IMR-90 (cell line): ENCODE measurements at regions not wholly inside any gene's neighbourhood (a gene's known extent, or its start where the extent isn't known, plus 50 kb on each side); places are given as distances from the start of the nearest gene placed in this dataset.

Source experiments
- ATAC-seq: fragments of 200-7000 bp; cut with Tn5 transposase; 2 replicates; pipeline ENCODE4 v1.9.1; 2020; ENCODE audit warnings: low read depth, mild to moderate bottlenecking, moderate library complexity
- BruUV-seq: library from RNA; stranded (reverse); fragments of 400-500 nt; replicated peaks from 2 replicates; lab custom pipeline; 2021; lab: Mats Ljungman, UMichigan
- CTCF ChIA-PET: fragments of 300-600 bp; formaldehyde crosslinking; extraction: SDS; loops from one replicate; lab custom pipeline; 2021; ENCODE audit warnings: antibody characterized with exemption; lab: Yijun Ruan, JAX
- POLR2A ChIA-PET: fragments of 300-600 bp; sonication (Branson Sonifier 250); formaldehyde crosslinking; loops from one replicate; lab custom pipeline; 2022; ENCODE audit warnings: antibody characterized with exemption; ENCODE audit not compliant: unreplicated experiment; lab: Charles Lee
- DNase-seq: peaks from one replicate; pipeline ENCODE4 v3.0.0; 2013
- H2AFZ ChIP-seq: replicated peaks from 2 replicates; pipeline ENCODE3; 2013; ENCODE audit warnings: low read length, mild to moderate bottlenecking; ENCODE audit not compliant: poor library complexity
- H2AK5ac ChIP-seq: 2 replicates; pipeline ENCODE4 v1.6.1; 2013; ENCODE audit warnings: low read depth, low read length, inconsistent platforms
- H2AK9ac ChIP-seq: replicated peaks from 2 replicates; pipeline ENCODE3; 2013; ENCODE audit warnings: mild to moderate bottlenecking, low read depth, low read length, moderate library complexity; ENCODE audit not compliant: poor library complexity
- H2BK120ac ChIP-seq: 2 replicates; pipeline ENCODE4 v1.6.1; 2013; ENCODE audit warnings: low read depth, low read length, inconsistent platforms
- H2BK15ac ChIP-seq: 3 replicates; pipeline ENCODE4 v1.6.1; 2013; ENCODE audit warnings: low read depth, low read length, inconsistent platforms
- H2BK20ac ChIP-seq: 2 replicates; pipeline ENCODE4 v1.6.1; 2013; ENCODE audit warnings: low read depth, mild to moderate bottlenecking, inconsistent platforms, low read length, moderate library complexity
- H2BK5ac ChIP-seq: 2 replicates; pipeline ENCODE4 v1.6.1; 2013; ENCODE audit warnings: mild to moderate bottlenecking, low read depth, low read length, inconsistent platforms; ENCODE audit not compliant: poor library complexity, severe bottlenecking
- H3K14ac ChIP-seq: replicated peaks from 2 replicates; pipeline ENCODE4 v1.6.1; 2013; ENCODE audit warnings: low read depth, low read length, inconsistent platforms
- H3K18ac ChIP-seq: 2 replicates; pipeline ENCODE4 v1.6.1; 2013; ENCODE audit warnings: low read depth, low read length, control low read depth
- H3K23ac ChIP-seq: 2 replicates; pipeline ENCODE4 v1.6.1; 2013; ENCODE audit warnings: low read depth, low read length, inconsistent platforms
- H3K27ac ChIP-seq: 2 replicates; pipeline ENCODE4 v1.5.1; 2013; ENCODE audit warnings: mild to moderate bottlenecking, control low read depth, low read length; ENCODE audit not compliant: insufficient read depth
- H3K27me3 ChIP-seq: 2 replicates; pipeline ENCODE4 v1.6.1; 2013; ENCODE audit warnings: low read length; ENCODE audit not compliant: control insufficient read depth, insufficient read depth
- H3K36me3 ChIP-seq: 2 replicates; pipeline ENCODE4 v1.6.1; 2013; ENCODE audit warnings: low read length, mixed read lengths; ENCODE audit not compliant: control insufficient read depth, insufficient read depth
- H3K4ac ChIP-seq: 2 replicates; pipeline ENCODE4 v1.6.1; 2013; ENCODE audit warnings: low read depth, low read length, inconsistent platforms
- H3K4me1 ChIP-seq: 2 replicates; pipeline ENCODE4 v1.6.1; 2013; ENCODE audit warnings: low read length, mixed read lengths; ENCODE audit not compliant: control insufficient read depth, insufficient read depth
- H3K4me2 ChIP-seq: 2 replicates; pipeline ENCODE4 v1.6.1; 2013; ENCODE audit warnings: low read depth, mild to moderate bottlenecking, control low read depth, low read length, moderate library complexity
- H3K4me3 ChIP-seq: 2 replicates; pipeline ENCODE4 v1.5.1; 2013; ENCODE audit warnings: low read depth, mild to moderate bottlenecking, control low read depth, low read length, moderate library complexity; ENCODE audit not compliant: insufficient read depth
- H3K56ac ChIP-seq: 2 replicates; pipeline ENCODE4 v1.6.1; 2013; ENCODE audit warnings: low read length, inconsistent platforms; ENCODE audit not compliant: insufficient read depth; ENCODE audit errors: extremely low read depth
- H3K79me1 ChIP-seq, 2 experiments: 2 replicates each; pipeline ENCODE4 v1.6.1; 2013; ENCODE audit warnings: low read length in 2 of 2, inconsistent platforms in 1 of 2, low read depth in 1 of 2
- H3K9ac ChIP-seq: 2 replicates; pipeline ENCODE4 v1.6.1; 2013; ENCODE audit warnings: low read depth, low read length, control low read depth
- H3K9me1 ChIP-seq: 2 replicates; pipeline ENCODE4 v1.6.1; 2013; ENCODE audit warnings: low read length, inconsistent platforms; ENCODE audit not compliant: insufficient read depth
- H3K9me3 ChIP-seq: 2 replicates; pipeline ENCODE4 v1.6.1; 2013; ENCODE audit warnings: low read length; ENCODE audit not compliant: control insufficient read depth, insufficient read depth
- H4K20me1 ChIP-seq: 2 replicates; pipeline ENCODE4 v1.6.1; 2013; ENCODE audit warnings: low read length, inconsistent platforms; ENCODE audit not compliant: insufficient read depth
- H4K5ac ChIP-seq: 2 replicates; pipeline ENCODE4 v1.6.1; 2013; ENCODE audit warnings: mild to moderate bottlenecking, low read depth, low read length, control low read depth
- H4K8ac ChIP-seq, 2 experiments: 2 replicates each; pipeline ENCODE4 v1.6.1; 2013; ENCODE audit warnings: low read depth in 2 of 2, low read length in 2 of 2, control low read depth in 1 of 2, inconsistent platforms in 1 of 2
- H4K91ac ChIP-seq: 2 replicates; pipeline ENCODE4 v1.6.1; 2013; ENCODE audit warnings: low read depth, low read length, inconsistent platforms; ENCODE audit not compliant: insufficient read depth
- BHLHE40 ChIP-seq: fragments of 150-350 bp; IDR thresholded peaks from 2 replicates; pipeline ENCODE4 v1.6.1; 2016; ENCODE audit warnings: mild to moderate bottlenecking, low read depth, low read length
- CEBPB ChIP-seq: IDR thresholded peaks from 2 replicates; pipeline ENCODE4 v1.6.1; 2012; ENCODE audit warnings: low read depth, low read length, improper control_type of control experiment
- CTCF ChIP-seq: conservative IDR thresholded peaks from 2 replicates; pipeline ENCODE4 v1.5.1; 2012; ENCODE audit warnings: mild to moderate bottlenecking, low read depth, low read length, improper control_type of control experiment
- MAFK ChIP-seq: IDR thresholded peaks from 2 replicates; pipeline ENCODE4 v1.6.1; 2012; ENCODE audit warnings: low read depth, low read length, improper control_type of control experiment
- USF2 ChIP-seq: fragments of 150-350 bp; IDR thresholded peaks from 2 replicates; pipeline ENCODE4 v1.6.1; 2017; ENCODE audit warnings: mild to moderate bottlenecking, antibody characterized with exemption, low read length, low read depth
- WGBS, 2 experiments: methylation state at CpG; one replicate each; pipeline versions ENCODE4 v1.1.5 to v1.1.7; 2013; ENCODE audit warnings: missing lambda C conversion rate in 2 of 2; ENCODE audit not compliant: insufficient read length in 1 of 2; ENCODE audit errors: extremely low coverage in 2 of 2; 5-methylcytosine and 5-hydroxymethylcytosine counted together
- dilution Hi-C: fragments of 300-500 bp; cut with HindIII; formaldehyde crosslinking; loops from one replicate; pipeline ENCODE4 v1.14.3; 2018; ENCODE audit warnings: low sequenced_read_pairs; ENCODE audit not compliant: unreplicated experiment
- in situ Hi-C: fragments of 300-500 bp; cut with MboI; formaldehyde crosslinking; loops from 3 replicates; pipeline ENCODE4 v1.14.3; 2019; ENCODE audit warnings: low sequenced_read_pairs, inconsistent platforms, mixed read lengths
- intact Hi-C: fragments of 100-400 bp; cut with micrococcal nuclease; formaldehyde crosslinking; loops from 2 replicates; pipeline ENCODE4 v1.10.0; 2022

GRCh38 chr9:13448482-13448881 is 169.0 kb upstream of the MPDZ start:
- Histone ChIP-seq H4K91ac (no peak overlapping the region), H4K8ac (no peak overlapping the region), H4K20me1 (no peaks in the 10 kb centered on the region), H3K27me3 (peaks cover 9% of the 10 kb centered on the region), H3K4me3 (no peak overlapping the region), H2AFZ (no peak overlapping the region), H3K36me3 (no peaks in the 10 kb centered on the region), H3K56ac (no peak overlapping the region), H3K9me1 (no peaks in the 10 kb centered on the region), H3K4me1 (no peaks in the 10 kb centered on the region), H3K14ac (no peak overlapping the region), H2AK9ac (no peak overlapping the region), H3K27ac (no peak overlapping the region), H3K23ac (no peak overlapping the region), H2BK20ac (no peak overlapping the region), H2BK5ac (no peak overlapping the region), H3K4me2 (no peak overlapping the region), H3K9ac (no peak overlapping the region), H3K79me1 (no peaks in the 10 kb centered on the region), H2AK5ac (no peak overlapping the region), H3K18ac (no peak overlapping the region), H3K4ac (no peak overlapping the region), H3K9me3 (no peaks in the 10 kb centered on the region), H4K5ac (no peak overlapping the region), H2BK120ac (no peak overlapping the region), H2BK15ac (no peak overlapping the region)
- in situ Hi-C loops, result no loop called here
- dilution Hi-C loops, result loop anchor here (25.0 kb wide), 1 partner anchor 989 kb away; no protein-coding TSS in a partner anchor
- intact Hi-C loops, result loop anchor here (5.0 kb wide), 1 partner anchor 904 kb away; no protein-coding TSS in a partner anchor
- TF ChIP-seq MAFK (no peak), BHLHE40 (no peak), CEBPB (no peak), USF2 (no peak), CTCF (no peak)
- no TSS peak for BruUV-seq
- CTCF ChIA-PET, result no interaction called here
- ATAC-seq (no peak), DNase-seq (no peak)
- POLR2A ChIA-PET, result interaction anchor here (0.5 kb wide), 1 partner anchor 70 kb away, joined by 12 read pairs; no protein-coding TSS in a partner anchor
- WGBS, 2 experiments, result 100% methylated on average over 1 of the region's 2 CpGs; no CpG with 5 or more reads in 1 of the 2 experiments
